ENCODE measurements at regions not wholly inside any gene's neighbourhood (a gene's known extent, or its start where the extent isn't known, plus 50 kb on each side); places are given as distances from the start of the nearest gene placed in this dataset.
"Not testable (repeated sequence)": the region's sequence is repeated elsewhere in the genome, so short reads cannot be mapped to it uniquely, and the experiment has no call there.

DNA sequence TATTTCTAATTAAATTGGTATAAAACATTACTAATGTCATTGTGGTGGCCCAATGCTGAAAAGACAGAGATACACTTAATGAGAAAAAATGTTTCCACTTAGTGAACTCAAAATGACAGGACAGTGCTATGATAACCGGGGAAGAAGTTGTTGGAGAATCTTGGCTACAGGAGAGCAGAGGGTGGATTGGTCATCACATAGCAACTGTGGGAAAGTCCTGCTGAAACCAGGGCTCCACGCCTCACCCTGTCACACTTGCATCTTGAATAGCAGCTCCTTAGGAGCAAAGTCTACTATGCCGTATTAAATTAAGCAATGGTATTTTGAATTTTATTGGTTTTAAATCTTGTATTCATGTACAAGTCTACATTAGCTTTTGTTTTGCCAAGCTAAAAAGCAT, 225.5 kb downstream of the KLF6 start:
- intact Hi-C loops (cut with micrococcal nuclease) = no loop called here
- Histone ChIP-seq H3K27me3 (replicated peaks in 1 of 4; ENCODE audit: control extremely low read depth in 1 of 4, control insufficient read depth in 3 of 4, insufficient read depth in 4 of 4, low read length in 3 of 4) (peaks cover 0 to 10% (median 0%) of the 10 kb centered on the region in 4 experiments), H3K4me2 (replicated peaks; ENCODE audit: low read depth, low read length, poor library complexity, severe bottlenecking) (no peak overlapping the region), H3K9me3 (ENCODE audit: control extremely low read depth in 1 of 3, control insufficient read depth in 2 of 3, insufficient read depth in 1 of 3, low read length in 2 of 3) (peaks cover 0 to 3% (median 0%) of the 10 kb centered on the region in 3 donors), H3K36me3 (replicated peaks in 1 of 2; ENCODE audit: control extremely low read depth in 1 of 2, control insufficient read depth in 1 of 2, extremely low read depth in 1 of 2, insufficient read depth in 2 of 2, low read length in 1 of 2) (no peaks in the 10 kb centered on the region), H3K4me1 (ENCODE audit: control insufficient read depth in 2 of 2, insufficient read depth in 2 of 2, low read length in 2 of 2) (peaks cover 0 to under 1% of the 10 kb centered on the region in 2 donors), H2AFZ (ENCODE audit: insufficient read depth, low read depth, low read length, poor library complexity, severe bottlenecking) (no peak overlapping the region), H3K27ac (ENCODE audit: low read length in 2 of 2) (no peak overlapping the region), H3K79me2 (ENCODE audit: control insufficient read depth, insufficient read depth, low read length) (no peaks in the 10 kb centered on the region), H4K20me1 (ENCODE audit: control insufficient read depth, insufficient read depth, low read length, poor library complexity, severe bottlenecking) (no peaks in the 10 kb centered on the region), H3K4me3 (ENCODE audit: control extremely low read depth in 1 of 5, extremely low read depth in 1 of 5, insufficient read depth in 1 of 5, low read depth in 2 of 5, low read length in 4 of 5) (no peak overlapping the region), H3K9ac (ENCODE audit: low read length) (no peak overlapping the region)
- TF ChIP-seq, protein P1, sequence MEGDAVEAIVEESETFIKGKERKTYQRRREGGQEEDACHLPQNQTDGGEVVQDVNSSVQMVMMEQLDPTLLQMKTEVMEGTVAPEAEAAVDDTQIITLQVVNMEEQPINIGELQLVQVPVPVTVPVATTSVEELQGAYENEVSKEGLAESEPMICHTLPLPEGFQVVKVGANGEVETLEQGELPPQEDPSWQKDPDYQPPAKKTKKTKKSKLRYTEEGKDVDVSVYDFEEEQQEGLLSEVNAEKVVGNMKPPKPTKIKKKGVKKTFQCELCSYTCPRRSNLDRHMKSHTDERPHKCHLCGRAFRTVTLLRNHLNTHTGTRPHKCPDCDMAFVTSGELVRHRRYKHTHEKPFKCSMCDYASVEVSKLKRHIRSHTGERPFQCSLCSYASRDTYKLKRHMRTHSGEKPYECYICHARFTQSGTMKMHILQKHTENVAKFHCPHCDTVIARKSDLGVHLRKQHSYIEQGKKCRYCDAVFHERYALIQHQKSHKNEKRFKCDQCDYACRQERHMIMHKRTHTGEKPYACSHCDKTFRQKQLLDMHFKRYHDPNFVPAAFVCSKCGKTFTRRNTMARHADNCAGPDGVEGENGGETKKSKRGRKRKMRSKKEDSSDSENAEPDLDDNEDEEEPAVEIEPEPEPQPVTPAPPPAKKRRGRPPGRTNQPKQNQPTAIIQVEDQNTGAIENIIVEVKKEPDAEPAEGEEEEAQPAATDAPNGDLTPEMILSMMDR (IDR thresholded peaks at IDR 0.05) = no peak
- no peaks in the 10 kb centered on the region for H3K9me3 Mint-ChIP-seq (ENCODE audit: insufficient read depth)
- H3K4me3 Mint-ChIP-seq = no peak overlapping the region
- H3K4me1 Mint-ChIP-seq = no peaks in the 10 kb centered on the region
- POLR2A ChIA-PET = no interaction called here
- 100% methylated on average over 1 of the region's 3 CpGs for WGBS (ENCODE audit: insufficient coverage)
- DNase-seq (no peak), ATAC-seq (ENCODE audit: low read depth) (no peak)
- H3K27me3 Mint-ChIP-seq = peaks cover 8% of the 10 kb centered on the region
- CTCF ChIA-PET = no interaction called here
- H3K27ac Mint-ChIP-seq = no peak overlapping the region

DNA sequence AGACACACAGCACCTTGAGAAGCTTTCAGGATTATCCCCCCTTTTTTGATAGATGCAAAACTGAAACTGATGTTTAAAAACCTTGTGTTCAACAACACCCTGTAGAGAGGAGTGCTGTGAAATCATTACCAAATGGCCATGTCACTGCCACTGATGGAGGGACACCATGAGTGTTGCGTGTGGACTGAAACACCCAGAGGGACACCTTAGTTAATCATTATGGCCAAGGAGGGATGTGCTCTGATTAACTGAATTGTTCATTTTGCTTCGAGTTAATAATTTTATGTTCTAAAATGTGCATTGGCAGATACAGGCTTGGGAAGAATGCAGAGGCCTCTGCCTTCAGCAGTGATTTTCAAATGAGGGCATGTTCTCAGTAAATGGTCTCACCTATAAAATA, 226.0 kb downstream of the KLF6 start:
- Mint-ChIP-seq H3K27me3 (peaks cover 8% of the 10 kb centered on the region), H3K4me3 (no peak overlapping the region), H3K9me3 (ENCODE audit: insufficient read depth) (no peaks in the 10 kb centered on the region), H3K4me1 (peaks cover 5% of the 10 kb centered on the region), H3K27ac (no peak overlapping the region)
- TF ChIP-seq, protein P1 (IDR thresholded peaks at IDR 0.05) = no peak
- no peak for TF ChIP-seq EZH2 (IDR thresholded peaks at IDR 0.05; ENCODE audit: borderline replicate concordance, insufficient read depth, low read depth, low read length, poor library complexity, severe bottlenecking)
- intact Hi-C loops (cut with micrococcal nuclease) = no loop called here
- no peak for ATAC-seq (ENCODE audit: low read depth)
- Histone ChIP-seq H3K9me3 (ENCODE audit: control extremely low read depth in 1 of 3, control insufficient read depth in 2 of 3, insufficient read depth in 1 of 3, low read length in 2 of 3) (peaks cover 0 to 4% (median 0%) of the 10 kb centered on the region in 3 donors), H3K4me3 (ENCODE audit: control extremely low read depth in 1 of 5, extremely low read depth in 1 of 5, insufficient read depth in 1 of 5, low read depth in 2 of 5, low read length in 4 of 5) (no peak overlapping the region), H3K79me2 (ENCODE audit: control insufficient read depth, insufficient read depth, low read length) (no peaks in the 10 kb centered on the region), H3K4me1 (ENCODE audit: control insufficient read depth in 2 of 2, insufficient read depth in 2 of 2, low read length in 2 of 2) (peaks cover 4 to 5% of the 10 kb centered on the region in 2 donors), H3K36me3 (replicated peaks in 1 of 2; ENCODE audit: control extremely low read depth in 1 of 2, control insufficient read depth in 1 of 2, extremely low read depth in 1 of 2, insufficient read depth in 2 of 2, low read length in 1 of 2) (no peaks in the 10 kb centered on the region), H3K9ac (ENCODE audit: low read length) (no peak overlapping the region), H3K27me3 (replicated peaks in 1 of 4; ENCODE audit: control extremely low read depth in 1 of 4, control insufficient read depth in 3 of 4, insufficient read depth in 4 of 4, low read length in 3 of 4) (peaks cover 0 to 10% (median 0%) of the 10 kb centered on the region in 4 experiments), H3K4me2 (replicated peaks; ENCODE audit: low read depth, low read length, poor library complexity, severe bottlenecking) (no peak overlapping the region), H2AFZ (ENCODE audit: insufficient read depth, low read depth, low read length, poor library complexity, severe bottlenecking) (no peak overlapping the region), H3K27ac (ENCODE audit: low read length in 2 of 2) (no peak overlapping the region), H4K20me1 (ENCODE audit: control insufficient read depth, insufficient read depth, low read length, poor library complexity, severe bottlenecking) (no peaks in the 10 kb centered on the region)
- POLR2A ChIA-PET = no interaction called here
- no peak for DNase-seq
- WGBS (ENCODE audit: insufficient coverage) = 80% methylated on average over 2 of the region's 2 CpGs
- CTCF ChIA-PET = no interaction called here

GRCh38 chr10:3556191-3557017, 228.6 kb downstream of the KLF6 start:
- H3K4me3 ChIP-seq (ENCODE audit: control extremely low read depth in 1 of 5, extremely low read depth in 1 of 5, insufficient read depth in 1 of 5, low read depth in 2 of 5, low read length in 4 of 5); H3K79me2 ChIP-seq (ENCODE audit: control insufficient read depth, insufficient read depth, low read length); H3K9me3 Mint-ChIP-seq (ENCODE audit: insufficient read depth); H3K27ac Mint-ChIP-seq; H3K9ac ChIP-seq (ENCODE audit: low read length); H2AFZ ChIP-seq (ENCODE audit: insufficient read depth, low read depth, low read length, poor library complexity, severe bottlenecking); H3K27ac ChIP-seq (ENCODE audit: low read length in 2 of 2); H3K27me3 Mint-ChIP-seq; POLR2A ChIA-PET; CTCF ChIA-PET; H3K4me2 ChIP-seq (replicated peaks; ENCODE audit: low read depth, low read length, poor library complexity, severe bottlenecking); intact Hi-C loops (cut with micrococcal nuclease); DNase-seq; H3K36me3 ChIP-seq (replicated peaks in 1 of 2; ENCODE audit: control extremely low read depth in 1 of 2, control insufficient read depth in 1 of 2, extremely low read depth in 1 of 2, insufficient read depth in 2 of 2, low read length in 1 of 2); H4K20me1 ChIP-seq (ENCODE audit: control insufficient read depth, insufficient read depth, low read length, poor library complexity, severe bottlenecking); H3K4me1 ChIP-seq (ENCODE audit: control insufficient read depth in 2 of 2, insufficient read depth in 2 of 2, low read length in 2 of 2); H3K9me3 ChIP-seq (ENCODE audit: control extremely low read depth in 1 of 3, control insufficient read depth in 2 of 3, insufficient read depth in 1 of 3, low read length in 2 of 3); H3K4me1 Mint-ChIP-seq; ATAC-seq (ENCODE audit: low read depth): not testable (repeated sequence)
- peak overlapping the region; percentile 2 for H3K4me3 Mint-ChIP-seq
- WGBS (ENCODE audit: insufficient coverage) = 67% methylated on average over 32 of the region's 46 CpGs
- H3K27me3 ChIP-seq (replicated peaks in 1 of 4; ENCODE audit: control extremely low read depth in 1 of 4, control insufficient read depth in 3 of 4, insufficient read depth in 4 of 4, low read length in 3 of 4) = peaks cover 0 to 10% (median 0%) of the 10 kb centered on the region in 4 experiments

Measured in B cell (primary cell).